ENCODE measurements at regions not wholly inside any gene's neighbourhood (a gene's known extent, or its start where the extent isn't known, plus 50 kb on each side); places are given as distances from the start of the nearest gene placed in this dataset.
A peak's percentile ranks its signal among the peaks of the same experiment; 100 is the strongest.

DNA sequence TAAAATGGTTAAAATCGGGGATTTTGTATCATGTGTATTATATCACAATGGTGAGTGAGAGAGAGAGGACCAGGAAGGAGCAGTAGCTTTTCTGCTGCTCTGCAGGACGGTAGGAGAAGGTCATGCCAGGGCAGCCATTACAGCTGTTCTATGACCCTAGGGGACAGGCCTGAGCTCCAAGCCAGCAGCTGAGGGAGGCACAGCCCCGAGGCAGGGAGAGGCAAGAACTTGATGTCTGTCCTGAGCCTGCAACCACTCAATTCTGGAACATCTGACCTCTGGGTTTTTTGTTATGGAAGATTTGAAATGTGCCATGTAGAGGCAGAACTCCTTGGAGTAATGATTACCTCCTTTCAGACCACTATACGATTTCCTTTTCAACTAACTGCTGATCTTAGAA, 135.8 kb upstream of the SH3BP4 start (continued):
- TF ChIP-seq FOSB (CRISPR knock-in tag; IDR thresholded peaks at IDR 0.05) (no peak), TP53 (CRISPR knock-in tag; IDR thresholded peaks at IDR 0.05) (no peak), HOXB13 (CRISPR knock-in tag; IDR thresholded peaks at IDR 0.05; ENCODE audit: low read depth) (no peak), CEBPB (IDR thresholded peaks at IDR 0.05) (no peak), ESRRA (IDR thresholded peaks at IDR 0.05; ENCODE audit: borderline replicate concordance, low read length) (no peak), KDM1A (IDR thresholded peaks at IDR 0.05; ENCODE audit: low read depth) (no peak), NR3C1 (IDR thresholded peaks at IDR 0.05) (no peak), RARB (CRISPR knock-in tag; IDR thresholded peaks at IDR 0.05) (no peak), BHLHE40 (IDR thresholded peaks at IDR 0.05; ENCODE audit: low read depth, low read length) (no peak), ZFP36 (IDR thresholded peaks at IDR 0.05; ENCODE audit: borderline replicate concordance, partially characterized antibody) (no peak)

DNA sequence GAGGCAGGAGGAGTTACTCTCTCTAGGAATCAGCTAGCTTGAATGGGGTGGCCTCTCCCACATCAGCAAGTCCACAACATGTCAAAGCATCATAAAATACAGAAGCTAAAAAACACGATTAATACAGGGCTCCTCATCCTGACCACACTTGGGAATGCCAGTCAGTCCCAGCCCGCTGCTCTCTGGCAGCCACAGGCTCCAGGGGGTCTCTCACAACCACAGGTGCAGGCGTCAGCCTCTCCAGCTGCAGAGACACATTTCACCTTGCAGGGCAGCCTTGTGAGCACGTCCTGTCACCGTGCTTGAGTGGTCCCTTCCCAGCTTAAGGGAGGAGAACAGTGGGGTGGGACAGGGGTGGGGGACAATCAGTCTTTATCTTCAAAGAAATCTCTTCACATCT, 137.4 kb upstream of the SH3BP4 start:
- CTCF ChIA-PET, result interaction anchor here (0.8 kb wide), 1 partner anchor 9 kb away, joined by 3 read pairs; no protein-coding TSS in a partner anchor
- 55% methylated on average over 4 of the region's 5 CpGs for WGBS (ENCODE audit: missing lambda C conversion rate)
- FAIRE-seq (no peak), ATAC-seq (no peak), DNase-seq (ENCODE audit: low read depth in 1 of 2, low spot score in 1 of 2) (no peak)
- H3K4me1 ChIP-seq, result no peaks in the 10 kb centered on the region
- peak overlapping the region in 1 of 2 experiments; percentile 28; a peak in 1 of 6 replicates for H3K27ac ChIP-seq
- H3K9me3 ChIP-seq, result no peaks in the 10 kb centered on the region
- H3K4me3 ChIP-seq, result no peak overlapping the region
- POLR2A ChIA-PET, result no interaction called here
- TF ChIP-seq HOXB5 (CRISPR knock-in tag; IDR thresholded peaks at IDR 0.05) (no peak), PHF8 (IDR thresholded peaks at IDR 0.05; ENCODE audit: borderline replicate concordance, low read depth) (no peak), HEYL (CRISPR knock-in tag; IDR thresholded peaks at IDR 0.05) (no peak), EHMT2 (IDR thresholded peaks at IDR 0.05; ENCODE audit: low read depth) (no peak), ESRRA (IDR thresholded peaks at IDR 0.05; ENCODE audit: borderline replicate concordance, low read length) (no peak), FOXS1 (CRISPR knock-in tag; IDR thresholded peaks at IDR 0.05) (no peak), MAZ (IDR thresholded peaks at IDR 0.05; ENCODE audit: borderline replicate concordance, low read depth, low read length) (no peak), MAFK (IDR thresholded peaks at IDR 0.05; ENCODE audit: partially characterized antibody) (no peak), JUNB (IDR thresholded peaks at IDR 0.05) (no peak)
- no peak overlapping the region for H3K4me2 ChIP-seq

DNA sequence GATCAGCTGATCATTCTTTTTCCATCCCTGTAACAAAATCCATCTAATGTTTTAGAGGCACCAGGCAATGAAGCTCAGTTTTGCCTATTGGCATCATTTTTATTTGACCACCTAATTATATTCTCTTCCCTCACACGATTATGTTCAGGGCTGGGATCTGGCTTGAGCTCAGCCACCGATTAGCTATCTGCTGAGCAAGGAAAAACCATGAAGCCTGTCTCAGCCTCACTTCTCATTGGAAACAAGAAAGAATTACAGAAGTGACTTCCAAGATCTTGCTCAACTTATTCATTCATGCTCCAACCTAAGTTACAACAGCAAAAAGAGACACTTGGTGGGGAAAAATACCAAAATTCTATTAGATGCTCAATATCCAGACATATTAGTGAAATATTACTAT, 139.0 kb upstream of the SH3BP4 start:
- POLR2A ChIA-PET, result no interaction called here

DNA sequence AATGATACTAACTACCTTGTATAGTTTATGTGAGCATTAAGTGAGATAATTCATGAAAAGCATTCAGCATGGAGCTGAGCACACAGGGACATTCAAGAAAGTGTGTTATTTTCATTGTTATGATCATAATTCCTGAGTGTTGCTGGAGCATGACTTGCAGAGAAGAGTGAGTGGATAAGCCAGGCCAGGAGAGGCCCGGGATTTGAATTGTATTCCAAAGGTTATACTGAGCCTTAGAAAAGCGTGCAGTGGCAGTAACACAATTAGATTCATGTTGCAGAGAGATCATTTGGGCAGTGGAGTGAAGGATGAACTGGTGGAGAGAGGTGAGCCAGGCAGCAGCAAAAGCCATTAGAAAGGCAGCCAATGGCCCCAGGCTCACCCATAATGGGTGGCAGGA, 142.9 kb upstream of the SH3BP4 start:
- 0 out of 3 replicates have a peak, but pooled peaks cover 4% of the 10 kb centered on the region for H3K9me3 ChIP-seq
- DNase-seq (ENCODE audit: low read depth in 1 of 2, low spot score in 1 of 2) (no peak), FAIRE-seq (no peak), ATAC-seq (no peak)
- TF ChIP-seq TFCP2L1 (CRISPR knock-in tag; IDR thresholded peaks at IDR 0.05) (no peak), KDM1A (IDR thresholded peaks at IDR 0.05; ENCODE audit: low read depth) (no peak), MAFK (IDR thresholded peaks at IDR 0.05; ENCODE audit: partially characterized antibody) (no peak)
- ChIA-PET CTCF (no interaction called here), POLR2A (no interaction called here)
- H3K27ac ChIP-seq, result no peak overlapping the region
- 57% methylated on average over 2 of the region's 2 CpGs for WGBS (ENCODE audit: missing lambda C conversion rate)
- H3K4me1 ChIP-seq, result no peaks in the 10 kb centered on the region
- H3K4me2 ChIP-seq, result no peak overlapping the region
- no peak overlapping the region for H3K4me3 ChIP-seq

More for the DNA sequence above, 139.0 kb upstream of the SH3BP4 start:
- CTCF ChIA-PET, result no interaction called here
- Histone ChIP-seq H3K9me3 (no peaks in the 10 kb centered on the region), H3K4me1 (no peaks in the 10 kb centered on the region), H3K27ac (0 out of 6 replicates have a peak overlapping the region, but pooled peaks of 1 of the 2 experiments have one; percentile 5), H3K4me3 (no peak overlapping the region), H3K4me2 (no peak overlapping the region)
- ATAC-seq, result no peak
- TF ChIP-seq, protein P1, sequence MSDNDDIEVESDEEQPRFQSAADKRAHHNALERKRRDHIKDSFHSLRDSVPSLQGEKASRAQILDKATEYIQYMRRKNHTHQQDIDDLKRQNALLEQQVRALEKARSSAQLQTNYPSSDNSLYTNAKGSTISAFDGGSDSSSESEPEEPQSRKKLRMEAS (IDR thresholded peaks at IDR 0.05), result no peak
- TF ChIP-seq TP53 (CRISPR knock-in tag; IDR thresholded peaks at IDR 0.05), result no peak
- TF ChIP-seq KDM5A (IDR thresholded peaks at IDR 0.05), result no peak
- TF ChIP-seq POLR2A (IDR thresholded peaks at IDR 0.05; ENCODE audit: low read length), result no peak
- TF ChIP-seq MYC (IDR thresholded peaks at IDR 0.05; ENCODE audit: borderline replicate concordance, low read length), result no peak
- FAIRE-seq, result no peak
- WGBS (ENCODE audit: missing lambda C conversion rate), result 45% methylated on average over 2 of the region's 2 CpGs
- no peak for DNase-seq (ENCODE audit: low read depth in 1 of 2, low spot score in 1 of 2)
